GM13977 (cell line): ENCODE measurements at regions not wholly inside any gene's neighbourhood (a gene's known extent, or its start where the extent isn't known, plus 50 kb on each side); places are given as distances from the start of the nearest gene placed in this dataset.
"Not testable (repeated sequence)": the region's sequence is repeated elsewhere in the genome, so short reads cannot be mapped to it uniquely, and the experiment has no call there.

ENCODE experiments used
- DNase-seq: peaks from one replicate; pipeline ENCODE4 v3.0.0; 2012; ENCODE audit warnings: low spot score
- in situ Hi-C: fragments of 300-500 bp; cut with MboI; formaldehyde crosslinking; loops from one replicate; pipeline ENCODE4 v1.12.0; 2022; ENCODE audit warnings: low sequenced_read_pairs, low pct_unique_long_range_greater_than_20kb, mixed read lengths, inconsistent platforms; ENCODE audit not compliant: unreplicated experiment
- TF ChIP-seq, protein P1 (sequence below): IDR thresholded peaks from 2 replicates; pipeline ENCODE4 v1.5.1; 2012; ENCODE audit warnings: mild to moderate bottlenecking, control low read depth; ENCODE audit not compliant: insufficient read depth; ENCODE audit errors: extremely low read depth, missing control alignments

GRCh38 chrY:7326296-7327246 lies 415.0 kb upstream of the AMELY start:
- in situ Hi-C loops = no loop called here
- TF ChIP-seq, protein P1, sequence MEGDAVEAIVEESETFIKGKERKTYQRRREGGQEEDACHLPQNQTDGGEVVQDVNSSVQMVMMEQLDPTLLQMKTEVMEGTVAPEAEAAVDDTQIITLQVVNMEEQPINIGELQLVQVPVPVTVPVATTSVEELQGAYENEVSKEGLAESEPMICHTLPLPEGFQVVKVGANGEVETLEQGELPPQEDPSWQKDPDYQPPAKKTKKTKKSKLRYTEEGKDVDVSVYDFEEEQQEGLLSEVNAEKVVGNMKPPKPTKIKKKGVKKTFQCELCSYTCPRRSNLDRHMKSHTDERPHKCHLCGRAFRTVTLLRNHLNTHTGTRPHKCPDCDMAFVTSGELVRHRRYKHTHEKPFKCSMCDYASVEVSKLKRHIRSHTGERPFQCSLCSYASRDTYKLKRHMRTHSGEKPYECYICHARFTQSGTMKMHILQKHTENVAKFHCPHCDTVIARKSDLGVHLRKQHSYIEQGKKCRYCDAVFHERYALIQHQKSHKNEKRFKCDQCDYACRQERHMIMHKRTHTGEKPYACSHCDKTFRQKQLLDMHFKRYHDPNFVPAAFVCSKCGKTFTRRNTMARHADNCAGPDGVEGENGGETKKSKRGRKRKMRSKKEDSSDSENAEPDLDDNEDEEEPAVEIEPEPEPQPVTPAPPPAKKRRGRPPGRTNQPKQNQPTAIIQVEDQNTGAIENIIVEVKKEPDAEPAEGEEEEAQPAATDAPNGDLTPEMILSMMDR = no peak
- no peak for DNase-seq

- TF ChIP-seq, protein P1 = no peak
- in situ Hi-C loops = no loop called here
- DNase-seq = no peak
Observed at GRCh38 chrY:7325531-7325930, 414.0 kb upstream of the AMELY start.

DNA sequence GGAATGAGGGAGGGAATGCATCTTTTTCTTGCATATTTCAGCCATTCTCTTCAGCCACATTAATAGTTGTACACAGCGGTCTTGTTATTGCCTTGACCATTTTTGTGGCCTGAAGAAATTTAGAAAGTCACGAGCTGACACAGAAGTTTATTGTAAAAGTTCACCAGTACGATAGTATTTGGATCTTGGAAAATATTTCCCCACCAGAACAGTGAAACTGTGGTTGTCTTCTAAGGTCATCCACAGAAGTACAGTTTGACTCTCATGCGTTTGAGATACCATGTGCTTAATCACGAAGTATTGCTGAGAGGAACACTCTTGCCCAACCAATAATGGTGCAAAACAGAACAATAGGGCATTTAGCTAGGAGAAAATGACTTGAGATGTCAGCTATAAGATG lies 409.2 kb upstream of the AMELY start:
- TF ChIP-seq, protein P1 = no peak
- DNase-seq = no peak
- in situ Hi-C loops = no loop called here

- DNase-seq, in situ Hi-C loops: not testable (repeated sequence)
Observed at GRCh38 chrY:7320171-7320570, 408.6 kb upstream of the AMELY start.

- TF ChIP-seq, protein P1 = no peak
- no peak for DNase-seq
- in situ Hi-C loops = no loop called here
Observed at GRCh38 chrY:7318122-7318521, 406.6 kb upstream of the AMELY start.

DNA sequence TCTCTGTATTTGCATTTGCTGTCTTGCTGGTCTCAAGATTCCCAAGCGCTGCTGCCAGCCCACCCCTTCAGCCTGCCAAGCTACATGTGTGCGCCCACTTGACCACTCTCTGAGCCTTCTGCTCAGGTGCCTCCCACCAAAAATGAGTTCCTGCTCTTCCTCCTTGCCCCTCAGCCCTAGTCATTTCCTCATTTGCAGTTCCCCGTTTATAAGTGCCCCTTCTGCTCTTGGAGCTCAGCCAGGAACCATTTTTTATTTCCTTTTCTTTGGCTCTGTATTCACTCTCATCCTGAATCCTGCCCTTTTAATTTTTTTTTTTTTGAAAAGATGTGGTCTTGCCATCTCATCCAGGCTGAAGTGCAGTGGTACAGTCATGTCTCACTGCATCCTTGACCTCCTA lies 406.0 kb upstream of the AMELY start:
- DNase-seq = no peak
- TF ChIP-seq, protein P1 = no peak
- in situ Hi-C loops = no loop called here

- TF ChIP-seq, protein P1 = no peak
- in situ Hi-C loops = no loop called here
- no peak for DNase-seq
Observed at GRCh38 chrY:7310482-7311269, 399.1 kb upstream of the AMELY start.
